NCI-H1694 (cell line): ENCODE measurements at regions not wholly inside any gene's neighbourhood (a gene's known extent, or its start where the extent isn't known, plus 50 kb on each side); places are given as distances from the start of the nearest gene placed in this dataset.

Experiments
- DNase-seq: peaks from one replicate; lab custom pipeline; 2025; lab: John Stamatoyannopoulos, UW

- no peak for DNase-seq
Observed at GRCh38 chr6:91646649-91647048, 1059.8 kb upstream of the MAP3K7 start.

- DNase-seq, result no peak
Observed at GRCh38 chr6:91645811-91646210, 1058.9 kb upstream of the MAP3K7 start.

- DNase-seq, result no peak
Observed at GRCh38 chr6:91637217-91637616, 1050.3 kb upstream of the MAP3K7 start.

GRCh38 chr6:91634791-91635190, 1047.9 kb upstream of the MAP3K7 start:
- DNase-seq, result no peak

GRCh38 chr6:91633374-91634111, 1046.7 kb upstream of the MAP3K7 start:
- DNase-seq, result no peak

- DNase-seq, result no peak
Observed at GRCh38 chr6:91632308-91632707, 1045.4 kb upstream of the MAP3K7 start.

- no peak for DNase-seq
Observed at GRCh38 chr6:91631227-91631626, 1044.4 kb upstream of the MAP3K7 start.

- DNase-seq, result no peak
Observed at GRCh38 chr6:91626911-91627310, 1040.0 kb upstream of the MAP3K7 start.

GRCh38 chr6:91613481-91613880, 1026.6 kb upstream of the MAP3K7 start:
- DNase-seq, result no peak

GRCh38 chr6:91611190-91611589, 1024.3 kb upstream of the MAP3K7 start:
- DNase-seq, result no peak

GRCh38 chr6:91608428-91608827, 1021.6 kb upstream of the MAP3K7 start:
- DNase-seq, result no peak

- DNase-seq, result no peak
Observed at GRCh38 chr6:91606148-91606901, 1019.5 kb upstream of the MAP3K7 start.

GRCh38 chr6:91600561-91600960, 1013.7 kb upstream of the MAP3K7 start:
- no peak for DNase-seq

- DNase-seq, result no peak
Observed at GRCh38 chr6:91590191-91590590, 1003.3 kb upstream of the MAP3K7 start.

- no peak for DNase-seq
Observed at GRCh38 chr6:91580635-91581034, 993.8 kb upstream of the MAP3K7 start.

GRCh38 chr6:91575032-91575431, 988.2 kb upstream of the MAP3K7 start:
- DNase-seq, result no peak

GRCh38 chr6:91573826-91574416, 987.0 kb upstream of the MAP3K7 start:
- DNase-seq, result no peak

- DNase-seq, result no peak
Observed at GRCh38 chr6:91572878-91573277, 986.0 kb upstream of the MAP3K7 start.

GRCh38 chr6:91569071-91569470, 982.2 kb upstream of the MAP3K7 start:
- no peak for DNase-seq

GRCh38 chr6:91566467-91566866, 979.6 kb upstream of the MAP3K7 start:
- DNase-seq, result no peak

GRCh38 chr6:91565207-91565606, 978.3 kb upstream of the MAP3K7 start:
- no peak for DNase-seq

- no peak for DNase-seq
Observed at GRCh38 chr6:91562955-91563354, 976.1 kb upstream of the MAP3K7 start.

- no peak for DNase-seq
Observed at GRCh38 chr6:91560409-91560808, 973.5 kb upstream of the MAP3K7 start.
